ENCODE measurements at regions not wholly inside any gene's neighbourhood (a gene's known extent, or its start where the extent isn't known, plus 50 kb on each side); places are given as distances from the start of the nearest gene placed in this dataset.

GRCh38 chr14:34078117-34078743 lies 127.4 kb upstream of the EGLN3 start:
- Histone ChIP-seq H3K27ac (no peak overlapping the region), H3K36me3 (no peaks in the 10 kb centered on the region), H3K4me1 (ENCODE audit: insufficient read depth) (no peaks in the 10 kb centered on the region), H3K4me3 (no peak overlapping the region), H3K27me3 (no peaks in the 10 kb centered on the region), H3K9me3 (no peaks in the 10 kb centered on the region)
- no peak for DNase-seq
- TF ChIP-seq EP300 (IDR thresholded peaks at IDR 0.05) (no peak), CTCF (IDR thresholded peaks at IDR 0.05) (no peak), POLR2A (IDR thresholded peaks at IDR 0.05) (no peak)
- 77 to 82% (median 78%) methylated on average over 12 of the region's 12 CpGs for WGBS, 3 donors
- intact Hi-C loops (cut with DNase I) = no loop called here

DNA sequence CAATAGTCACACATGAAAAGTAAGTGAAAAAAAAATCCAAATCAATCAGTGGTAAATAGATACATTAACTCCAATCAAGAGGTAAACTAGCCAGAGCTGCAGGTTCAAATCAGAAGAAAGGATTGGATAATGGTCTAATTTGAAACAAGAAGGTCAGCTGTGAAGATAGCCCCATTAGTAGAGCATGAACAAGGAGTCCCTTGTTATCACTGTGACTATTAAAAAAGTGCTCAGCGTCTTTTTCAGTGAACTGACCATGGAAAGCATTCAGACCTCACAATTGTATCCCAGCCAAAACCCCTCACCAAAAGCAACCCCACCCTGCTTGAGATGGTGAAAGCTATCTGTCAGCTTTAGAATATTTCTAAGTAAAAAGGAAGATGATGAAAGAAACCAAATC lies 125.0 kb upstream of the EGLN3 start:
- DNase-seq = no peak
- H3K4me3 ChIP-seq = no peak overlapping the region
- H3K9me3 ChIP-seq = no peaks in the 10 kb centered on the region
- H3K27me3 ChIP-seq = no peaks in the 10 kb centered on the region
- intact Hi-C loops (cut with DNase I) = no loop called here
- TF ChIP-seq POLR2A (IDR thresholded peaks at IDR 0.05) (no peak), CTCF (IDR thresholded peaks at IDR 0.05) (no peak), EP300 (IDR thresholded peaks at IDR 0.05) (no peak)
- H3K27ac ChIP-seq = no peak overlapping the region
- no peaks in the 10 kb centered on the region for H3K36me3 ChIP-seq
- H3K4me1 ChIP-seq (ENCODE audit: insufficient read depth) = no peaks in the 10 kb centered on the region
- 61 to 72% (median 67%) methylated on average over 1 of the region's 1 CpG for WGBS, 3 donors

- intact Hi-C loops (cut with DNase I) = no loop called here
- no peak for TF ChIP-seq POLR2A (IDR thresholded peaks at IDR 0.05)
- TF ChIP-seq CTCF (IDR thresholded peaks at IDR 0.05) = no peak
- no peak for TF ChIP-seq EP300 (IDR thresholded peaks at IDR 0.05)
- 57 to 67% (median 67%) methylated on average over 3 of the region's 3 CpGs for WGBS, 3 donors
These were observed 124.3 kb upstream of the EGLN3 start for GRCh38 chr14:34075042-34075744.

GRCh38 chr14:34072921-34073320 lies 122.0 kb upstream of the EGLN3 start:
- Histone ChIP-seq H3K36me3 (no peaks in the 10 kb centered on the region), H3K4me1 (ENCODE audit: insufficient read depth) (no peaks in the 10 kb centered on the region), H3K4me3 (no peak overlapping the region), H3K9me3 (no peaks in the 10 kb centered on the region), H3K27me3 (no peaks in the 10 kb centered on the region), H3K27ac (no peak overlapping the region)
- TF ChIP-seq CTCF (IDR thresholded peaks at IDR 0.05) (no peak), POLR2A (IDR thresholded peaks at IDR 0.05) (no peak), EP300 (IDR thresholded peaks at IDR 0.05) (no peak)
- intact Hi-C loops (cut with DNase I) = no loop called here
- 91 to 98% (median 95%) methylated on average over 1 of the region's 1 CpG for WGBS, 3 donors
- DNase-seq = no peak

More at GRCh38 chr14:34075042-34075744, 124.3 kb upstream of the EGLN3 start:
- no peaks in the 10 kb centered on the region for H3K36me3 ChIP-seq
- H3K27ac ChIP-seq = no peak overlapping the region
- no peak for DNase-seq
- no peaks in the 10 kb centered on the region for H3K27me3 ChIP-seq
- no peak overlapping the region for H3K4me3 ChIP-seq
- no peaks in the 10 kb centered on the region for H3K9me3 ChIP-seq
- H3K4me1 ChIP-seq (ENCODE audit: insufficient read depth) = no peaks in the 10 kb centered on the region
